Kidney (tissue), 13 donors: ENCODE measurements at regions not wholly inside any gene's neighbourhood (a gene's known extent, or its start where the extent isn't known, plus 50 kb on each side); places are given as distances from the start of the nearest gene placed in this dataset.
"Not testable (repeated sequence)": the region's sequence is repeated elsewhere in the genome, so short reads cannot be mapped to it uniquely, and the experiment has no call there.

Source experiments
- DNase-seq, 5 donors: peaks; one replicate each; pipeline ENCODE4 v3.0.0-alpha.2; 2013 to 2020
- FAIRE-seq: peaks from 2 replicates; lab custom pipeline; 2012; peaks lifted over from hg19 to GRCh38; lab: Jason Lieb, UNC
- H3K27ac ChIP-seq, 2 donors: one replicate each; pipeline ENCODE4 v1.7.0; 2013; ENCODE audit warnings: low read depth in 2 of 2, low read length in 2 of 2, inconsistent platforms in 1 of 2
- H3K27me3 ChIP-seq: one replicate; pipeline ENCODE4 v1.7.1; 2013; ENCODE audit warnings: low read length, inconsistent platforms; ENCODE audit not compliant: control insufficient read depth, insufficient read depth
- H3K36me3 ChIP-seq, 3 donors: one replicate each; pipeline versions ENCODE4 v1.7.0 to v1.7.1; 2013; ENCODE audit warnings: low read length in 3 of 3, control low read depth in 1 of 3, inconsistent platforms in 1 of 3; ENCODE audit not compliant: insufficient read depth in 3 of 3, control insufficient read depth in 2 of 3
- H3K4me1 ChIP-seq, 3 donors: one replicate each; pipeline versions ENCODE4 v1.7.0 to v1.7.1; 2013; ENCODE audit warnings: low read length in 3 of 3, inconsistent platforms in 1 of 3, low read depth in 1 of 3; ENCODE audit not compliant: control insufficient read depth in 2 of 3, insufficient read depth in 2 of 3
- H3K4me3 ChIP-seq, 3 donors: one replicate each; pipeline versions ENCODE4 v1.7.0 to v1.8.1; 2013; ENCODE audit warnings: low read length in 3 of 3, control low read depth in 1 of 3, inconsistent platforms in 1 of 3
- H3K9ac ChIP-seq, 3 donors: one replicate each; pipeline versions ENCODE4 v1.7.0 to v1.7.1; 2013; ENCODE audit warnings: low read length in 3 of 3, control low read depth in 1 of 3, inconsistent platforms in 1 of 3
- H3K9me3 ChIP-seq, 3 donors: one replicate each; pipeline versions ENCODE4 v1.7.0 to v1.7.1; 2013; ENCODE audit warnings: low read length in 3 of 3, control low read depth in 1 of 3, inconsistent platforms in 1 of 3; ENCODE audit not compliant: control insufficient read depth in 2 of 3, insufficient read depth in 1 of 3
- CTCF ChIP-seq: IDR thresholded peaks from 3 replicates; pipeline ENCODE4 v1.5.1; 2012; ENCODE audit warnings: mild to moderate bottlenecking, moderate library complexity, borderline replicate concordance; ENCODE audit not compliant: insufficient read depth; ENCODE audit errors: extremely low read depth
- intact Hi-C: fragments of 100-400 bp; cut with DNase I; formaldehyde crosslinking; loops from one replicate; pipeline ENCODE4 v1.11.1; 2022
- donor health status: control.
- donor health status: control.
- donor health status: control.
- donor health status: control.
- donor health status: control.
- donor health status: DM: yes; HTN: yes; CAD: no.
- donor health status: Normal renal cell carcinoma (clear cell type).

- H3K27me3 ChIP-seq = no peaks in the 10 kb centered on the region
- H3K4me3 ChIP-seq = no peak overlapping the region
- no peaks in the 10 kb centered on the region for H3K9me3 ChIP-seq
- DNase-seq (no peak), FAIRE-seq (no peak)
- intact Hi-C loops = no loop called here
- TF ChIP-seq CTCF = no peak
- H3K4me1 ChIP-seq = no peaks in the 10 kb centered on the region
- H3K36me3 ChIP-seq = no peaks in the 10 kb centered on the region
- no peak overlapping the region for H3K9ac ChIP-seq
- no peak overlapping the region for H3K27ac ChIP-seq
Observed at GRCh38 chr10:125407000-125407502, 246.7 kb upstream of the CTBP2 start.

GRCh38 chr10:125404902-125405301, 244.5 kb upstream of the CTBP2 start:
- not testable (repeated sequence) for FAIRE-seq, H3K4me1 ChIP-seq

GRCh38 chr10:125401462-125401861, 241.1 kb upstream of the CTBP2 start:
- no peak overlapping the region for H3K9ac ChIP-seq
- H3K4me3 ChIP-seq = no peak overlapping the region
- TF ChIP-seq CTCF = no peak
- DNase-seq = no peak
- H3K9me3 ChIP-seq = no peaks in the 10 kb centered on the region
- intact Hi-C loops = no loop called here
- no peaks in the 10 kb centered on the region for H3K4me1 ChIP-seq
- no peaks in the 10 kb centered on the region for H3K36me3 ChIP-seq
- H3K27ac ChIP-seq = no peak overlapping the region
- no peak for FAIRE-seq
- no peaks in the 10 kb centered on the region for H3K27me3 ChIP-seq

More at GRCh38 chr10:125404902-125405301, 244.5 kb upstream of the CTBP2 start:
- H3K27me3 ChIP-seq, H3K27ac ChIP-seq, H3K4me3 ChIP-seq, intact Hi-C loops, H3K9me3 ChIP-seq, H3K9ac ChIP-seq, DNase-seq, H3K36me3 ChIP-seq: not testable (repeated sequence)

- Histone ChIP-seq H3K9ac (no peak overlapping the region), H3K27me3 (no peaks in the 10 kb centered on the region), H3K4me3 (no peak overlapping the region), H3K4me1 (no peaks in the 10 kb centered on the region), H3K9me3 (no peaks in the 10 kb centered on the region), H3K36me3 (no peaks in the 10 kb centered on the region), H3K27ac (no peak overlapping the region)
- intact Hi-C loops = no loop called here
- TF ChIP-seq CTCF = no peak
- FAIRE-seq (no peak), DNase-seq (no peak)
Observed at GRCh38 chr10:125399289-125399688, 238.9 kb upstream of the CTBP2 start.
